Endothelial cell of umbilical vein (primary cell): ENCODE measurements at regions not wholly inside any gene's neighbourhood (a gene's known extent, or its start where the extent isn't known, plus 50 kb on each side); places are given as distances from the start of the nearest gene placed in this dataset.

Source experiments
- BruUV-seq: library from RNA; stranded (reverse); fragments of 400-500 nt; replicated peaks from 2 replicates; lab custom pipeline; 2021; lab: Mats Ljungman, UMichigan
- CTCF ChIA-PET: fragments of 300-600, 350-600 bp; sonication (Branson Sonifier 250); formaldehyde crosslinking; loops from one replicate; lab custom pipeline; 2021; ENCODE audit warnings: antibody characterized with exemption, inconsistent platforms; lab: Charles Lee
- POLR2A ChIA-PET: fragments of 300-600, 350-600 bp; sonication (Branson Sonifier 250); formaldehyde crosslinking; loops from one replicate; lab custom pipeline; 2021; ENCODE audit warnings: antibody characterized with exemption, inconsistent platforms; lab: Charles Lee
- DNase-seq: peaks from one replicate; pipeline ENCODE4 v3.0.0-alpha.2; 2011; ENCODE audit warnings: low read depth, low spot score
- FAIRE-seq: peaks from 2 replicates; lab custom pipeline; 2011; peaks lifted over from hg19 to GRCh38; lab: Jason Lieb, UNC
- H2AFZ ChIP-seq: 2 replicates; pipeline ENCODE4 v1.6.0; 2012; ENCODE audit warnings: low read depth, low read length, control low read depth, inconsistent platforms
- H3K27ac ChIP-seq: 2 replicates; pipeline ENCODE4 v1.5.1; 2011; ENCODE audit warnings: low read depth, mild to moderate bottlenecking, control low read depth, low read length, moderate library complexity; ENCODE audit not compliant: insufficient read depth
- H3K27me3 ChIP-seq, 2 experiments: 2 replicates each; pipeline versions ENCODE4 v1.6.0 to v1.6.1; 2011; ENCODE audit warnings: low read length in 2 of 2, mixed read lengths in 1 of 2; ENCODE audit not compliant: control insufficient read depth in 2 of 2, insufficient read depth in 2 of 2
- H3K36me3 ChIP-seq, 2 experiments: 2 replicates in 1 of 2; 3 replicates in 1 of 2; pipeline ENCODE4 v1.5.1; 2011; ENCODE audit warnings: low read length in 2 of 2, mild to moderate bottlenecking in 1 of 2, moderate library complexity in 1 of 2; ENCODE audit not compliant: control insufficient read depth in 2 of 2, insufficient read depth in 2 of 2; ENCODE audit errors: extremely low read depth in 1 of 2
- H3K4me1 ChIP-seq: 3 replicates; pipeline ENCODE4 v1.5.1; 2011; ENCODE audit warnings: mild to moderate bottlenecking, low read length; ENCODE audit not compliant: control insufficient read depth, insufficient read depth; ENCODE audit errors: extremely low read depth
- H3K4me2 ChIP-seq: 2 replicates; pipeline ENCODE4 v1.6.1; 2011; ENCODE audit warnings: low read length, control low read depth, mixed read lengths; ENCODE audit not compliant: insufficient read depth
- H3K4me3 ChIP-seq, 3 experiments: fragments of 200-600 bp in 1 of 3; sonication (generic), shearing (Covaris generic) in 1 of 3; replicated peaks in 1 of 3; 2 replicates each; pipeline ENCODE4 v1.5.1; 2011 to 2016; ENCODE audit warnings: control low read depth in 3 of 3, low read length in 3 of 3, mild to moderate bottlenecking in 2 of 3, inconsistent platforms in 1 of 3, low read depth in 1 of 3, moderate library complexity in 1 of 3; ENCODE audit not compliant: insufficient read depth in 1 of 3
- H3K79me2 ChIP-seq: 2 replicates; pipeline ENCODE4 v1.6.0; 2012; ENCODE audit warnings: low read length, inconsistent platforms; ENCODE audit not compliant: control insufficient read depth, insufficient read depth
- H3K9ac ChIP-seq: replicated peaks from 2 replicates; pipeline ENCODE3; 2011; ENCODE audit warnings: low read length, control low read depth; ENCODE audit not compliant: insufficient read depth; ENCODE audit errors: extremely low read depth
- H3K9me1 ChIP-seq: replicated peaks from 3 replicates; pipeline ENCODE4 v1.6.0; 2011; ENCODE audit warnings: mild to moderate bottlenecking, low read length; ENCODE audit not compliant: control insufficient read depth, insufficient read depth; ENCODE audit errors: extremely low read depth
- H3K9me3 ChIP-seq: replicated peaks from 2 replicates; pipeline ENCODE4 v1.5.1; 2012; ENCODE audit warnings: low read length, inconsistent platforms; ENCODE audit not compliant: control insufficient read depth, insufficient read depth
- H4K20me1 ChIP-seq: replicated peaks from 2 replicates; pipeline ENCODE3; 2011; ENCODE audit warnings: mild to moderate bottlenecking, low read length; ENCODE audit not compliant: control insufficient read depth, insufficient read depth; ENCODE audit errors: extremely low read depth
- EZH2 ChIP-seq: IDR thresholded peaks from 2 replicates; pipeline ENCODE4 v1.6.1; 2012; ENCODE audit warnings: borderline replicate concordance, low read depth, mild to moderate bottlenecking, moderate library complexity, low read length, inconsistent platforms; ENCODE audit not compliant: severe bottlenecking
- FOS ChIP-seq: IDR thresholded peaks from 2 replicates; pipeline ENCODE4 v1.6.1; 2011; ENCODE audit warnings: mild to moderate bottlenecking, low read length, moderate library complexity, borderline replicate concordance; ENCODE audit not compliant: insufficient read depth
- GATA2 ChIP-seq: IDR thresholded peaks from 2 replicates; pipeline ENCODE4 v1.7.0; 2011; ENCODE audit warnings: low read depth, mild to moderate bottlenecking, moderate library complexity, mixed read lengths, low read length; ENCODE audit not compliant: insufficient read length, insufficient read depth
- JUN ChIP-seq: IDR thresholded peaks from 2 replicates; pipeline ENCODE4 v1.6.1; 2011; ENCODE audit warnings: borderline replicate concordance, low read depth; ENCODE audit not compliant: insufficient read length, insufficient read depth
- MYC ChIP-seq: IDR thresholded peaks from one replicate; pipeline ENCODE4 v1.6.1; 2011; ENCODE audit warnings: mild to moderate bottlenecking, low read depth, low read length
- POLR2A ChIP-seq: IDR thresholded peaks from 2 replicates; pipeline ENCODE4 v1.6.1; 2012; ENCODE audit warnings: low read depth, mild to moderate bottlenecking, control low read depth, low read length
- POLR2AphosphoS5 ChIP-seq: IDR thresholded peaks from 2 replicates; pipeline ENCODE4 v1.6.1; 2012; ENCODE audit warnings: low read depth, mild to moderate bottlenecking, control low read depth, low read length, moderate library complexity; ENCODE audit not compliant: insufficient read depth
- dilution Hi-C: fragments of 300-500 bp; cut with MboI; formaldehyde crosslinking; loops from one replicate; pipeline ENCODE4 v1.15.0; 2019; ENCODE audit warnings: low sequenced_read_pairs; ENCODE audit not compliant: extremely low pct_ligation_motif_present
- intact Hi-C: fragments of 100-400 bp; cut with micrococcal nuclease; formaldehyde crosslinking; loops from one replicate; pipeline ENCODE4 v1.10.0; 2022
- TF ChIP-seq, protein P1 (sequence below): IDR thresholded peaks from 2 replicates; pipeline ENCODE4 v1.6.1; 2011; ENCODE audit not compliant: insufficient read depth, insufficient read length
- TF ChIP-seq, protein P2 (sequence below), 2 donors: IDR thresholded peaks; 1 replicate in 1 of 2; 2 replicates in 1 of 2; pipeline ENCODE4 v1.5.1; 2011; ENCODE audit warnings: low read length in 2 of 2, mild to moderate bottlenecking in 2 of 2, moderate library complexity in 2 of 2, control low read depth in 1 of 2, inconsistent platforms in 1 of 2, low read depth in 1 of 2; ENCODE audit not compliant: insufficient read depth in 1 of 2; ENCODE audit errors: extremely low read depth in 1 of 2

DNA sequence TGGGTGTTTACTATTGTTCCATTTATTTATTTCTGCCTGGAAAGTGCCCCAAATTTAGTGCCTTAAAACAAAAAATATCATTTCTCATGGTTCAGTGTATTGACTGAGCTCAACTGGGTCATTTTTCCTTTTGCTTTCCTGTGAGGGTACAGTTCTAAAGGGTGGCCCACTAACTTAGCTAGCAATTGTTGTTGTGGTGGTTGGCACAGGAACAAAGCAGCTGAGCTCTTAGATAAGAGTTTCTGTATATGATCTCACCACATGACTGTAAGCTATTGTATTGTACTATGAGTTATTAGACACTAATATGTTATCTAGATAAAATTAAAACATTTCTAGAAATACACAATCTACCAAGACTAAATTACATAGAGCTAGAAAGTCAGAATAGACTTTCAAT lies 1283.7 kb downstream of the OTOL1 start:
- Histone ChIP-seq H3K36me3 (no peaks in the 10 kb centered on the region), H3K27ac (no peak overlapping the region), H3K79me2 (no peaks in the 10 kb centered on the region), H3K9me1 (no peaks in the 10 kb centered on the region), H3K4me1 (no peaks in the 10 kb centered on the region), H2AFZ (no peak overlapping the region), H4K20me1 (no peaks in the 10 kb centered on the region), H3K9ac (no peak overlapping the region), H3K4me2 (no peak overlapping the region), H3K9me3 (no peaks in the 10 kb centered on the region), H3K4me3 (no peak overlapping the region), H3K27me3 (no peaks in the 10 kb centered on the region)
- dilution Hi-C loops (no loop called here), intact Hi-C loops (no loop called here)
- POLR2A ChIA-PET: no interaction called here
- BruUV-seq: no TSS peak
- CTCF ChIA-PET: interaction anchor here (1.0 kb wide), 1 partner anchor 13 kb away, joined by 3 read pairs; no protein-coding TSS in a partner anchor
- DNase-seq (peak; percentile 17), FAIRE-seq (no peak)
- TF ChIP-seq POLR2A (no peak), POLR2AphosphoS5 (no peak), FOS (no peak), MYC (no peak), EZH2 (no peak), GATA2 (no peak), JUN (no peak)
- TF ChIP-seq, protein P1, sequence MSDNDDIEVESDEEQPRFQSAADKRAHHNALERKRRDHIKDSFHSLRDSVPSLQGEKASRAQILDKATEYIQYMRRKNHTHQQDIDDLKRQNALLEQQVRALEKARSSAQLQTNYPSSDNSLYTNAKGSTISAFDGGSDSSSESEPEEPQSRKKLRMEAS: no peak
- TF ChIP-seq, protein P2, sequence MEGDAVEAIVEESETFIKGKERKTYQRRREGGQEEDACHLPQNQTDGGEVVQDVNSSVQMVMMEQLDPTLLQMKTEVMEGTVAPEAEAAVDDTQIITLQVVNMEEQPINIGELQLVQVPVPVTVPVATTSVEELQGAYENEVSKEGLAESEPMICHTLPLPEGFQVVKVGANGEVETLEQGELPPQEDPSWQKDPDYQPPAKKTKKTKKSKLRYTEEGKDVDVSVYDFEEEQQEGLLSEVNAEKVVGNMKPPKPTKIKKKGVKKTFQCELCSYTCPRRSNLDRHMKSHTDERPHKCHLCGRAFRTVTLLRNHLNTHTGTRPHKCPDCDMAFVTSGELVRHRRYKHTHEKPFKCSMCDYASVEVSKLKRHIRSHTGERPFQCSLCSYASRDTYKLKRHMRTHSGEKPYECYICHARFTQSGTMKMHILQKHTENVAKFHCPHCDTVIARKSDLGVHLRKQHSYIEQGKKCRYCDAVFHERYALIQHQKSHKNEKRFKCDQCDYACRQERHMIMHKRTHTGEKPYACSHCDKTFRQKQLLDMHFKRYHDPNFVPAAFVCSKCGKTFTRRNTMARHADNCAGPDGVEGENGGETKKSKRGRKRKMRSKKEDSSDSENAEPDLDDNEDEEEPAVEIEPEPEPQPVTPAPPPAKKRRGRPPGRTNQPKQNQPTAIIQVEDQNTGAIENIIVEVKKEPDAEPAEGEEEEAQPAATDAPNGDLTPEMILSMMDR (IDR thresholded peaks at IDR 0.05; ENCODE audit: extremely low read depth in 1 of 2, insufficient read depth in 1 of 2, low read depth in 1 of 2, low read length in 2 of 2): no peak
